Transverse colon (tissue), 4 donors: ENCODE measurements at regions not wholly inside any gene's neighbourhood (a gene's known extent, or its start where the extent isn't known, plus 50 kb on each side); places are given as distances from the start of the nearest gene placed in this dataset.

ENCODE experiments used
- EP300 ChIP-seq: sonication (generic); formaldehyde crosslinking; IDR thresholded peaks from one replicate; pipeline ENCODE4 v1.6.1; 2017; ENCODE audit warnings: antibody characterized with exemption, low read depth
- POLR2A ChIP-seq: fragments of 450-650 bp; IDR thresholded peaks from one replicate; pipeline ENCODE4 v1.6.1; 2016; ENCODE audit warnings: antibody characterized with exemption, mild to moderate bottlenecking, moderate library complexity
- POLR2AphosphoS5 ChIP-seq, 3 donors: sonication (generic); formaldehyde crosslinking; IDR thresholded peaks; one replicate each; pipeline ENCODE4 v1.6.1; 2016; ENCODE audit warnings: antibody characterized with exemption in 3 of 3
- TF ChIP-seq, protein P1 (sequence below), 5 experiments: fragments of 200-600 bp in 3 of 5; fragments of 450-650 bp in 2 of 5; sonication (generic) in 3 of 5; IDR thresholded peaks; 1 replicate in 2 of 5; 2 replicates in 3 of 5; pipeline ENCODE4 v1.5.1; 2016 to 2017; ENCODE audit warnings: antibody characterized with exemption in 5 of 5, inconsistent platforms in 3 of 5, mild to moderate bottlenecking in 2 of 5, moderate library complexity in 1 of 5

DNA sequence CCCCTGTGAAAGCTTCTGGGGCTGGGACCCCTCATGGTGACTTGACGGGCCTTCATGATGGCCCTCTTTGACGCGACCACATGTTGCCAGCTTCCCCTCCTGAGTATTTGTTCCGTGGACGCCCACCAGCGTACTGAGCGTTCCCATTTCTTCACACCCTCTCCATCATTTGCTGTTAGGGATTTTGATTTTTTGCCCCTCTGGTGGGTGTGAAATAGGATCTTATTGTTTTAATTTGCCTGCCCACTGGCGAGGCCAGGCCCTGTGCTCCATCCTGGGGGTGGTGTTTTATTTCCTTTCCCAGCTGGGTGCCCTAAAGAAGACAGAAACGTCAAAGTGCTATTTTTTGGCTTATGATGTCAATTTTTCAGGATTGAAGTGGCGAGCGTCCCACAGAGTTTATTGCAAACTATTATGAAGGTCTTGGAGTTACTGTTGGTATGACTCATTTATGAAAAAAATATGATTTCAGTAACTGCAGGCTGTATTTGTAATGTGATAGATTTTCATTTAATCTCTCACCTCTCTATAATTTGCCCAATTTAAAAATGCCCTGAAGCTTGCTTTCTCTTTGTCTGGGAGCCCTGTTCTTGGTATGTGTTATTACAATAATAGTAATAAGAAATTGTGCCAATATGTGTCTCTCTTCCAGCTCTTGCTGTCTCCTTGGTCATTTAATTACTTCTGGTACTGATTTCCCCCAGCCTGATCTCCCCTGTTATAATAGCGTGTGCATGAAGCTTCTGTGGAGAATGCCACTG, 99.6 kb downstream of the SLC25A47 start:
- TF ChIP-seq POLR2AphosphoS5 (IDR thresholded peaks at IDR 0.05) (no peak), EP300 (no peak), POLR2A (no peak)
- TF ChIP-seq, protein P1, sequence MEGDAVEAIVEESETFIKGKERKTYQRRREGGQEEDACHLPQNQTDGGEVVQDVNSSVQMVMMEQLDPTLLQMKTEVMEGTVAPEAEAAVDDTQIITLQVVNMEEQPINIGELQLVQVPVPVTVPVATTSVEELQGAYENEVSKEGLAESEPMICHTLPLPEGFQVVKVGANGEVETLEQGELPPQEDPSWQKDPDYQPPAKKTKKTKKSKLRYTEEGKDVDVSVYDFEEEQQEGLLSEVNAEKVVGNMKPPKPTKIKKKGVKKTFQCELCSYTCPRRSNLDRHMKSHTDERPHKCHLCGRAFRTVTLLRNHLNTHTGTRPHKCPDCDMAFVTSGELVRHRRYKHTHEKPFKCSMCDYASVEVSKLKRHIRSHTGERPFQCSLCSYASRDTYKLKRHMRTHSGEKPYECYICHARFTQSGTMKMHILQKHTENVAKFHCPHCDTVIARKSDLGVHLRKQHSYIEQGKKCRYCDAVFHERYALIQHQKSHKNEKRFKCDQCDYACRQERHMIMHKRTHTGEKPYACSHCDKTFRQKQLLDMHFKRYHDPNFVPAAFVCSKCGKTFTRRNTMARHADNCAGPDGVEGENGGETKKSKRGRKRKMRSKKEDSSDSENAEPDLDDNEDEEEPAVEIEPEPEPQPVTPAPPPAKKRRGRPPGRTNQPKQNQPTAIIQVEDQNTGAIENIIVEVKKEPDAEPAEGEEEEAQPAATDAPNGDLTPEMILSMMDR (IDR thresholded peaks at IDR 0.05), result no peak
